HG03558 (cell line): ENCODE measurements at regions not wholly inside any gene's neighbourhood (a gene's known extent, or its start where the extent isn't known, plus 50 kb on each side); places are given as distances from the start of the nearest gene placed in this dataset.
"Not testable (repeated sequence)": the region's sequence is repeated elsewhere in the genome, so short reads cannot be mapped to it uniquely, and the experiment has no call there.

ENCODE experiments used
- ATAC-seq: cut with Tn5 transposase; IDR thresholded peaks from one replicate; pipeline ENCODE4 v1.9.1; 2021; ENCODE audit warnings: moderate number of reproducible peaks; ENCODE audit not compliant: unreplicated experiment; ENCODE audit errors: extremely low read depth

DNA sequence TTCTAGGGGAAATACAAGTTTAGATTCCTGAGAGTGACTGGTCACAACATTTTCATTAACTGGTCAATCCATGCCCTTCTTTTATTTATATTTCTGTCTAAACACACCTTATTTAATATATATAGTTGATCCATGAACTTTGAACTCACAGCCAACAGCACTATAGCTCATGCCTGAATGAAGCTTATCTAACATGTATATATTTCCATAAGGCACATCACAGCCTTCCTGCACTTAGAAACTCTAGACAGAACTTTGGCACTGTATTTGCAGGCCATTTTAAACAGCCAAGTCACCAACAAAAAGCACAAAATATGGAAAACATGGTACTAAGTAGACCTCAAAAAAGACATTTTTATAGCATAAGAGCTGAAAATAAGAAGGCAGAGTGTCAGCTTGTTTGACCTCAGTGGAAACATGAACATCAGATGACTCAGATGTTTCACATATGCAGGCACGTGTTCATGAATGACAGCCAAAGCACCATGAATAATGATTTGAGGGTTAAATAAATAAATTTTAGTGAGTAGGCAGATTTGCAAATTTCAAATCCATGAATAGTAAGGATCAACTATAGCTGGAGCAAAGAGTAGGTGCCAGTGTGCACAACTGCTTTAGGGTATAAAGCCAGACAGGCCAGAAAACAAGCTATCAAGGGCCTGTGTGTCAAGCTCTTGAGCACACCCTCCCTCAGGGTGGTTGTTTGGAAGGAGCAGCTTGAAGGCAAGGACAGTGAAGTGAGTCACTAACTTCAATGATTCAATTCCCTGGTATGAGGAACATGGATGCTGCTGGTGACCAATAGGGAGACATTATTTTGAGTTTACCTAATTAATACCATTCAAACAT, 88.9 kb upstream of the NT5E start:
- ATAC-seq, result no peak

DNA sequence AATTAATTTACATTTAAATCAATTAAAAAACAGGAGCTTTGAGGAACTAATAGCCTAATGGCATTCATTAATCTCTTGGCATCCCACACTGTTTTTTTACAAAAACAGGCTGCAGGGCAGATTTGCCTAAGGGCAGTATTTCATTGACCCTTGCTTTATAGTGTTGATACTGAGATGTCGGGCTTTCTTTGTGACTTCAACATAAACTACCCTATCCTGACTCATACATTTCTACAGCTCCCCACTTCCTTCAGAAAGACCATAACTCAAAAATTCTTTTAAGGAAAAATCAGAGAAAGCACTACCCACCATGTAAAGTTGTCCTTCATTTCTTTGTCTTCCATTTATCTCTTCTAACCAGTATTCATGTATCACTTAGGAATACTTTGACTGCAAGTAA, 92.2 kb upstream of the NT5E start:
- no peak for ATAC-seq

DNA sequence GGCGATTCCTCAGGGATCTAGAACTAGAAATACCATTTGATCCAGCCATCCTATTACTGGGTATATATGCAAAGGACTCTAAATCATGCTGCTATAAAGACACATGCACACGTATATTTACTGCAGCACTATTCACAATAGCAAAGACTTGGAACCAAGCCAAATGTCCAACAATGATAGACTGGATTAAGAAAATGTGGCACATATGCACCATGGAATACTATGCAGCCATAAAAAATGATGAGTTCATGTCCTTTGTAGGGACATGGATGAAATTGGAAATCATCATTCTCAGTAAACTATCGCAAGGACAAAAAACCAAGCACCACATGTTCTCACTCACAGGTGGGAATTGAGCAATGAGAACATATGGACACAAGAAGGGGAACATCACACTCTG, 93.1 kb upstream of the NT5E start:
- not testable (repeated sequence) for ATAC-seq

DNA sequence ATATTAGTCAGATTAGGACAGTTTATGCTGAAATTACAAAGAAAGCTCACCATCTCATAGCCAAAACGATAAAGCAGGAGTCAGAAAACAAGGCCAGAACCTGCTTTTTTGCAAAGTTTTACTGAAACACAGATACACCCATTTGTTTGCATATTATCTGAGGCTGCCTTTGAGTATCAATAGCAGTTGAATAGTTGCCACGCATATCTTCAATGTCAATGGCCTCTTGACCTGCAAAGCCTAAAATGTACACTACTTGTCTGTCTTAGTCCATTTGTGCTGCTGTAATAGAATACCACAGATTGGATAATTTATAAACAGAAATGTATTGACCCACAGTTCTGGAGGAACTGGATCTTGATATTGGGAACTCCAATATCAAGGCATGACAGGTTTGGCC, 94.1 kb upstream of the NT5E start:
- no peak for ATAC-seq

DNA sequence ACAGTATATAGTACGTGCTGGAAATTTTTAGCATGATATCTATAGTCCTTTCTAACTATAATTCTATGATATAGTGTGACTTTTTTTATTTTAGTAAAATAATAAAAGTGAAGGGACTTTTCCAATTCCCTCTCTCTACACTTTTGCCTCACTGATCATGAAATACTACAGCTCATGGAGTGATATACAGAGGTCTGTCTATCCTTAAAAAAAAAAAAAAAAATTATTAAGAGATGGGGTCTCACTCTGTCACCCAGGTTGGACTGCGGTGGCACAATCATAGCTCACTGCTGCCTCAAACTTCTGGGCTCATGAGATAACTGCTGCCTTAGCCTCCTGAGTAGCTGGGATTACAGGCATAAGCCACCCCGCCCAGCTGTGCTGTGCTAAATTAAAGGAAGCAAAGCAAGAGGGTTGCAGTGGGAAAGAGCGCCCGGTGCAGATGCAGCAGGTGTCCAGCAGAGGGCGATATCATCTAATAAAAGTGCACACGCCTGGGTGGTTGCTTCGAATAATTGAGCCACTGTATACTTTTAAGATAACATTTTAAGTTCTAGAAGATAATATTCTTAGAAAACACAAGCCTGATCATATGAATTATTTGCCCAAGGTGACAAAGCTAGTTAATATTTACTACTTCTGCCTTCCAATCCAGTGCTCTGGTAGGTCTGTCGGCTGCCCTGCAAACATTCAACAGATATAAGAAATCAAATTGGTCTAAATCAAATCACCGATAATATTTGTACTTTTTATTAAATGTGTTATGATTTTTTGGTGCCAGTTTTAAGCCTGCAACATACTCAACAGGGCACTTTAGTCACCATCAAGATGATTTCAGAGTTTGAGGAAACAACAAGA, 94.9 kb upstream of the NT5E start:
- peak; percentile 58 for ATAC-seq

DNA sequence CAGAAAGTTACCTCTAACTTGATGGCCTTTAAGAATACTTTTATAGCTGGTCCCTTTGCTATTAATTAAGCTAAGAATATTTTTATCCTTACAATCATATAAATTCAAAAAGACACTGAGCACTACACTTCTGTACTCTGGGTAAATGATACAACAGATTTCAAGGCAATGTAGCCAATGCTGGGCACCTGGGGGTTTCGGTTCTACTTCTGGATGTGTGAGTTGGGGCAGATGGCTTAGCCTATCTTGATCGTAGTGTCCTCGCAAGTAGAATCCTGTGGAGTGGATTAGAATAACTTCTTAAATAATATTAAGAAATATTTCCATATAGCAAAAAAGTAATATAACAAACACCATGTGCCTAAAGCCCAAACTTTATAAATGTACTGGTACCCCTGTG, 96.9 kb upstream of the NT5E start:
- no peak for ATAC-seq

DNA sequence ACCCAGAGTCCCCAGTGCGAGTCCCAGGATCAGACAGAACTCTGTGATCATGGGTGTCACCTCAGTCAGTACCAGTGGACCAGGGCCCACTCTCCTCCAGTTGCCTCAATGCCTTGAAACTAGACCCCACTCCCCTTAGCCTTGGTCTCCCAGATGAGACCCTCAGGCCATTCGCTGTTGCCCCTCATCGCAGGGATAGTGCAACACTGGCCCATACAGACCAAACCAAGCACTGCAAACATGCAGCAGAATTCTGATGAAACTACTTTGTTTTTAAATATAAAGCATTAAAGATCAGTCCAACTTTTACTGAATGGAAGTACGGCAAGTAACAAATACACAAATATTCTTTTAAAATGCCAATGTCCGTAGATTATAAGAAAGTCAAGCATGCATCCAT, 101.2 kb upstream of the NT5E start:
- ATAC-seq, result no peak

DNA sequence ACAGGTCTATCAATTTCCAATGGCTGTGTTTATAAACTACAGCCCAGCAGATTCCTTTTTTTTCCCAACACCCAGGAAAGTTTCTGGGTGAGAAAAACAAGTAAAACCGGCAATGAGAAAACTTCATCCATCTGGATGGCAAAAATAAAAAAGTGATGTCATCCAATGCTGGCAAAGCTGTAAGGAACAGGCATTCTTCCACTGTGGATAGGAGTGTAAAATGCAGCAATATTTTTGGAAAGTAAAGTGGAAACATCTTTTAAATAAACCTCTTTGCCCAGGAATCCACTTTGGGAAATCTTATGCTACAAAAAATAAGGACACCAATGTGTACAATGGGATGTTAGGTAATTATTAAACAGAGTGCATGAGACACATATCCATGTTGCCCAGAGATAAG, 102.1 kb upstream of the NT5E start:
- no peak for ATAC-seq

DNA sequence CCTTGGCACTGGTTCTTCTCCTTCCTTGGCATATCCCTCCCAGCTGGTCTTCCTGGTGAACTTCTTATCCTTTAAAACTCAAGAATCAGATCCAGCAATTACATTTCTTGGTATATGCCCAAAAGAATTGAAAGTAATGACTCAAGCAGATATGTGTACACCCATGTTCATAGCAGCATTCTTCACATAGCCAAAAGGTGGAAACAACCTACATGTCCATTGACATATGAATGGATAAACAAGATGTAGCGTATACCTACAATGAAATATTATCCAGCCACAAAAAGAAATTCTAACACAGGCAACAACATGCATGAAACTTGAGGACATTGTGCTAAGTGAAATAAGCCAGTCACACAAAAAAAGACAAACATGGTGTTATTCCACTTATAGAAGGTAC, 103.7 kb upstream of the NT5E start:
- no peak for ATAC-seq

DNA sequence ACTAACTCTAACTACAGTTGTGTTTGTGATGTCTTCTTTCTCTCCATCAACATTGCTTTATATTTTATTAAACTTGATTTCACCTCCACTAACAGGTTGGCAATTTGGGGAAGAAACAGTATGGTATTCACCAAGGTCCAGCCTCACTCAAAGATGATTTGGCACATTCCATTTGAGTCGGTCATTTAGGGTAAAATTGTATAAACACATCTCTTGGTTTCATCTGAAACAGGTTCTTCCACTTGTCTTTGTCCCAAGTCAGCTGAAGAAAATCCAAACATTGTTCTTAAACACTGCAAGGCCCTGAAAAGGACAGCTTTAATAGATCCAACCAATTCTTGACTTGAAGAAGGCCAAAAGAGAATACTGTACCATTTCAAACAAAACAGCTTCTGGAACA, 104.9 kb upstream of the NT5E start:
- no peak for ATAC-seq

DNA sequence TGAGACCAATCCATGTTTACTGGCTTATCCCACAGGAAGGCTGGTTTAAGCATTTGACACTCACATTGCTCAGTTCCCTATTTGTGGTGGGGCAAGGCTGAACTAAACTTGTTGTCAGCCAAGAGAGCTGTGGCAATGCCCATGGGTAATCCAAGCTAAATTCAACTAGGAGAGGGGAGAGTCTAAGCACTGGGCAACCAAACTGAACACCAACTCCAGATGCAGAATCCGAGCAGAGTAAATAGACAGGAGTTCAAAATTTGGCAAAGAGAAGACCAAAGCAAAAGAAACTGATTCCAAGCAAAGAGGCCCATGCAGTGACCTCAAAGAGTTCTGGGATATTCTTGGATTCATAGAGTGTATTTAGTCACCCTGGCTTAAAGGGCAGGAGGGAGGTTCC, 106.5 kb upstream of the NT5E start:
- no peak for ATAC-seq

DNA sequence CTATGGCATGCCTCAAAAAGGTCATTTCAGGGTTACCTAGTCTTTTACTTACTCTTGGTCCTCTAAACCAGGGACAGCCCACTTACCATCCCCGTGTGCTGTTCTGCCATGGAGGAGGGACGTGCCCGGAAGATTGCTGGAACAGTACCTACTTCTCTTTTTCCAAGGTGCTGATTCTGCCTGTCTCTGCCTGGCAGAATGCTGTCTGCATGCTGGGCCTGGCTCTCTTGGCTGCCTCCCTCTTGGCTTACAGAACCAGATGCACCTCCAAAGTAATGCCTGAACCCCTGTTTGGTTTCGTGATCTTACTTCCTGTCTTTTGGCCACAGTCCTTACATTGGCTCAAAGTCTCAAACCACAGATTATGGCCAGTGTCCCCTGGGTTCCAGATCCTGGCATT, 120.7 kb upstream of the NT5E start:
- no peak for ATAC-seq

DNA sequence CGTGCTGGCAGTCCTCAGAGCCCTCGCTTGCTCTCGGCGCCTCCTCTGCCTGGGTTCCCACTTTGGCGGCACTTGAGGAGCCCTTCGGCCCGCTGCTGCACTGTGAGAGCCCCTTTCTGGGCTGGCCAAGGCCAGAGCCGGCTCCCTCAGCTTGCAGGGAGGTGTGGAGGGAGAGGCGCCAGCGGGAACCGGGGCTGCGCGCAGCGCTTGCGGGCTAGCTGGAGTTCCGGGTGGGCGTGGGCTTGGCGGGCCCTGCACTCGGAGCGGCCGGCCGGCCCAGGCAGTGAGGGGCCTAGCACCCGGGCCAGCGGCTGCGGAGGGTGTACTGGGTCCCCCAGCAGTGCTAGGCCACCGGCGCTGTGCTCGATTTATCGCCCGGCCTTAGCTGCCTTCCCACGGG, 124.1 kb upstream of the NT5E start:
- not testable (repeated sequence) for ATAC-seq

DNA sequence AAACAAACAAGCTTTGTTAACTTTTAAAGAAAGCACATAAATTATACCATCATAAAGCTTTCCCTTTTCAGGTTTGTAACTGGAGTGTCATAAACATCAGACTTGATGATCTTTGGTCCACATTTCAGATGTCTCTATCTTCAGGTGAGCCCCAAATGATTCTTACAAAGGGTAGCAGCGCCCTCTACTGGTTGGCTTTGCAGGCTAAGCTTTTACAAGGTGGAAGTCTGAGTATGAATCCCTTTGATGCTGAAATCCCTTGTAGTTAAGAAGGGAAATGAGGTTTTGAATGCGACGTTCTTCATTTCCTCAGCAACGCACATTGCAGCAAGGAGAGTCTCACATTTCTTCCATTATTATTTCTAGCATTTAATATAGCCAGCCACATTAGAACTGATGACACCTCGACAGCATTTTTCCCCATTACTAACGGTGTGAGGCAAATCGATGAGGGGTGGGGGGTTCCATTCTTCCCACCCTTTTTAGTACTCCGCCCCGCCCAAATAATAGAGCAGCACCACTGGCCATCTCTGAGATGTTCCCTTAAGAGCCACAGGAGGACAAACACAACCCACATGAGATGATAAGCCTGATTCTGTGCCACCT, 126.3 kb upstream of the NT5E start:
- peak; percentile 73 for ATAC-seq

DNA sequence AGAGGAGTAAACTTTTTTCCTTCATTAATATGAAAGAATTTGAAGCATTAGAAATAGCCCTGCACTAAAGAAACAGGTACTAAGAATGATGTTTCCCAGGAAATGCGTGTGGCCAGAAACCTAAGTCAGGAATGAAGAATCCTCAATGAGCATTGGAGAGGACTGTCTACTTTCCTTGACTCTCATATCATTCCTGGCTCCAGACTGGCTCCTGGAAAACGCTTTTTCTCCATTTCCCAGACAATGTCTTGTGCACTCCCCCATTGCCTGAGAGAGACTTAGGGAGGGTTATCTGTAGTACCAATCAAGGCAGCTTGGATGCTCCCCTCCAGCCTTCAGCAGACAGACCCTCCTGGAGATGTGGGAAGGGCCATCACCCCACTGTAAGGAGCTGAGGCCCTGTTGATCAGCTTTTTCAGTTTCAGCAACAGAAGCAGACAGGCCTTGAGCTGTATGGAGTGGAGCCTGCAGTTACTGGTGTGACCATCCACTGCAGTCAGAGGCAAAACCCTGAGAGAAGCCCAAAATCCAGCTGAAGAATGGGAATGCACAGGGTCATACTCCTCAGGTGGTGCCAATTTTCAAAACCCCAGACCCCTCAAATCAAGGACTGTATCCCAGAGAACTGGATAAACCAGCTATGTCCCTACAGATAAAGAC, 127.3 kb upstream of the NT5E start:
- ATAC-seq, result no peak

DNA sequence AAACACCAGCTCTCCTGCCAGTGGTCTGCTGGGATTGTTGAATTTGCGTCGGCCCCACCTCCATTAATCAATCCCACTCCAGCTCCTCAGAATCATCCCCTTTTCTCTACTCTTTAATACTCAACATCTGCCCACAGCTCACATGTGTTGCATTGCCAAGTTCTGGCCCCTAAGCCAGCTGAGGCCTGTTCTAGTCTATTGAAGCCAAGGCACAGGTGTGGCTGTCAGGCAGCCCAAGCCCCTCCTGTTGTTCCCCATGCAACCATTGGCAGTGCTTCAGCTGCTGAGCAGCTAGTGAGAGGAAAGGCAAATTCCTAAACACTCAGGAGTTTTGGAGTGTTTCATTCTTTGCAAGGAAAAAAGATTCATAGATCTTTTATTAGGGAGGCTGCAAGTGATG, 128.0 kb upstream of the NT5E start:
- ATAC-seq, result no peak

DNA sequence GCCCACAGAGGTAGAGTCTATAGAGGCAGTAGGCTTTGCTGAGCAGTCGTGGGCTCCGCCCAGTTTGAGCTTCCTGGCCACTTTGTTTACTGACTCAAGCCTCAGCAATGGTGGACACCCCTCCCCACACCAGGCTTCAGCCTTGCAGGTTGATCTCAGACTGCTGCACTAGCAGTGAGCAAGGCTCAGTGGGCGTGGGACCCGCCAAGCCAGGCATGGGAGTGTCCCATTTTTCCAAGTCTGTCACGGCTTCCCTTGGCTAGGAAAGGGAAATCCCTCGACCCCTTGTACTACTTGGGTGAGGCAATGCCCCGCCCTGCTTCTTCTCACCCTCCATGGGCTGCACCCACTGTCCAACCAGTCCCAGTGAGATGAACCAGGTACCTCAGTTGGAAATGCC, 135.3 kb upstream of the NT5E start:
- no peak for ATAC-seq

DNA sequence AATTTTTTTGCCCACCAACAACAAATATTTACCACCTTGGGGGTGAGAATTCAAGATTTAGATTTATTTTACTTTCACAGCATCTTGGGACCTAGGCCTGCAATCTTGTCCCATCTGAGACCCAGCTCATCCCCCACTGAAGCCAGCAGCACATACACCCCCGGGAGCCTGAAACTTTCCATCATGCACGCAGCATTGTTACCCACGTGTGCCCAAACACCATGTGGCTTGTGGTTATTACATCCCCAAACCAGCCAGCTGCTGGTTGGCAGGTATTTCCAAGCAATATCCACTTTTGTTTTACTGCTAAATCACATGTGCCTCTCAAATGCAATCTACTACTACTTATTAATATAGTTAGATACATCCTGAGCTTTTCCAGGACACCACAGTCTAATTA, 149.3 kb upstream of the NT5E start:
- ATAC-seq, result no peak

DNA sequence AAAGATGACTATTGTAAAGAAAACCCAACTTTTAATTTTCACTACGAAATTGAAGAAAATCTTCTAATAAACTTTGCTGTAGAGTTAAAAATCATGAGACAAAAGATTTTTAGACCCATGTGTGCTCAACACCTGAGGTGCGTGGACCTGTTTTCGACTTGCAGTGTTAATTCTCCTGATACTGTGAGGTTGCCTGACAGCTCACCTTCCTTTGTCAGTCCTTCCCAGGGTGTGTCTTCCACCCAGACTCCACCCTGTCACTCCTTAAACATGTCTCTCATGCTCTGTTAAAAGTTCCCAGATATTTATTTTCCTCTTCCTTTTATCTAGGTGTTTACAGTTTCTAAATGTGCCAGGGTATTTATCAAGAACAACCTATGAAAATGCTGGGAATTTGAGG, 151.3 kb upstream of the NT5E start:
- no peak for ATAC-seq

DNA sequence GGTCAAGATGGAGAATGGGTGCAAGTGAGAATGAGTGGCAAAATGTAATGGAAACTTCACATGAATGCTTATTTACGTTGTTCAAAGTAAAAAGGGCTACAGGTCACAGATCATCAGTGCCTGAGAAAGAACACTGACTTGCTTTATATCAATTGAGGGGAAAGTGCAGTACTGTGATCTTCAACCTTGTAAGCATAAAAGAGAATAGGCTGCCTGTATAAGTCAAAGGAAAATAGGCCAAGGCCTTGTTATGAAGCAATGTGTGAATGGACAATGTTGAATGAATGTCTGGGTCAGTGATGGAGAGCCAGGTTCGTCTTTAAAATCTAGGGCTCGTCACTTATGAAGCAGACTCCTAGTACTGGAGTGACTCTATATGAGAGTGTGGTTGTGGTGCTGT, 158.6 kb upstream of the NT5E start:
- no peak for ATAC-seq

DNA sequence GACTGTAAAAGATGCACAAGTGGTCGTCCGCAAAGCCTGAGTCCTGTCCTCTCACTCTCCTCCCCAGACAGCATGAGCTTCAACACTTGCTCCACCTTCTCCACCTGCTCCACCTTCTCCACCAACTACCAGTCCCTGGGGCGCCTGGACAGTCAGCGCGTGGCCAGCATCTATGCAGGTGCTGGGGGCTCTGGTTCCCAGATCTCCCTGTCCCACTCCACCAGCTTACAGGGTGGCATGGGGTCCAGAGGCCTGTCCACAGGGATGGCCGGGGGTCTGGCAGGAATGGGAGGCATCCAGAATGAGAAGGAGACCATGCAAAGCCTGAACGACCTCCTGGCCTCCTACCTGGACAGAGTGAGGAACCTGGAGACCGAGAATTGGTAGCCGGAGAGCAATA, 162.2 kb upstream of the NT5E start:
- no peak for ATAC-seq
